Activated naive CD4-positive, alpha-beta T cell treated with Interleukin-2 at 50 U/mL for 16 hours (primary cell): ENCODE measurements at regions not wholly inside any gene's neighbourhood (a gene's known extent, or its start where the extent isn't known, plus 50 kb on each side); places are given as distances from the start of the nearest gene placed in this dataset.
"Not testable (repeated sequence)": the region's sequence is repeated elsewhere in the genome, so short reads cannot be mapped to it uniquely, and the experiment has no call there.

Experiments used
- DNase-seq: peaks from one replicate; pipeline ENCODE4 v3.0.0-alpha.2; 2020

DNA sequence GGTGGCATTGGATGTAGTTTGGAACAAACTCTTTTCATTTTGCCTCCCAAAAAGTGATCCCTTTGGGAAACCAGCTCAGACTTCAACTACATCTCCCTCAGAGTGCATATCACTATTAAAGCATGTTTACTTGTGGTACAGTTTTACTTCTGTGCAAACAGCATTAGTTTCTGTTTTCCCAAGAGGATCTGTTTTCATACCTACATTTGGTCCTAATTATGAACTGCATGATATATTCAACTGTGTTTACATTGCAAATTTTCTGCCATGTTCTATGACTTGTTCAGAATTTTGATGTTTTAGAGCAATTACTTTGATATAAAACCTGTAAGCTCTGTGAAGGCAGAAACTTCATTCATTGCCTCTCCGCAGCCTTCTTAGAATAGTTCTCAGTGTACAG is 681.5 kb upstream of the ACO1 start:
- DNase-seq = no peak

DNA sequence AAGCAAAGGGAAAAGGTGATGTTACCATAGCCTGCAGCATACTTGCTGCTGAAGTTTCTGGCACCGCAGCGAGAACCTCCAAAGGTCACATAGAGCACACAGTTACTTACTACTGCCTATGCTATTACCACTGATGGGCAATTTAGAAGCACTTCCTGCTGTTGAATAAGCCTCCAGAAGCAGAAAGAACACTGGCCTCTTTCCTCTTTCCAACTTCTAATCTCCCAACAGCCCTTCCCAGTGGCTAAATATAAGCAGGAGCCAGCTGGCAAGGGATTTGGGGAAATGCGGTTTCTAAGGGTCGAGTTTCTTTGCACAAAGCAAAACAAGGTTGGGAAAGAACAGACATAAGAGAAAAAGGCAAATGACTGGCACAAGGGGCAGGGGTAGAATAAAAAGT is 669.2 kb upstream of the ACO1 start:
- no peak for DNase-seq

DNA sequence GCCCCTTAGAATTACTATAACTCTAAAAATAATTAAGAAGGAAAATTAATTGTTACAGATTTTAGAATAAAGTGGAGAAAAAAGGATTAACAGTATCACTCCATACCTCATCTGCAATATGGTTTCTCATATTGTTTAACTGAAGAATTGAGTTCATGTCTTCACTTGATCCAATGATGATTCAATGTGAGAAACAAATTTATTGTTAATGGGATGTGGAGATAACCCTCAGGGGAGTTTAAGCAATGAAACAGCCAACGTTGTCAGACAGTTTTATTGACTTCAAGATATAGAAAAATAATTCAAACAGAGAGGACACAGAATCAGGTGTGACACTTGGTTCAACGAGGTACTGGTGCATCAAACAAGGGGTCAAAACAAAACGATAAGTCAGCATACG is 665.2 kb upstream of the ACO1 start:
- no peak for DNase-seq

DNA sequence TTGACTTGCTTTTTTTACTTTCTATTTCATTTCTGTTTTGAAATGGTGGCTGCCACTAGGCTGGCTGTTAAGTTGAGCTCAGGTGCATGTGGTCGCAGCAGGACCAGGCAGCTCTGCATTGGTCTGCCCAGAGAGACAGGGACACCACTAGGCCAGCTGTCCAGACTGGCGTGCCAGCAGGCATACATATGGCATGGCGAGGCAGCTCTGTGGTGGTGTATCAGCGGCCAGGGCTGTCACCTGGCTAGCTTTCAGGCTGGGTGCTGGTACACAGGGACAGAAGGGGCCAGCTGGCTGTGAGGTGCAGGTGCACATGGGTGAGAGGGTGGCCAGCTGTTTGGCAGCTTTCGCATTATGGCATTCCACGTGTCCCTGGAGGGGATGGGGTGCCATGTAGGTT is 654.0 kb upstream of the ACO1 start:
- DNase-seq = no peak

DNA sequence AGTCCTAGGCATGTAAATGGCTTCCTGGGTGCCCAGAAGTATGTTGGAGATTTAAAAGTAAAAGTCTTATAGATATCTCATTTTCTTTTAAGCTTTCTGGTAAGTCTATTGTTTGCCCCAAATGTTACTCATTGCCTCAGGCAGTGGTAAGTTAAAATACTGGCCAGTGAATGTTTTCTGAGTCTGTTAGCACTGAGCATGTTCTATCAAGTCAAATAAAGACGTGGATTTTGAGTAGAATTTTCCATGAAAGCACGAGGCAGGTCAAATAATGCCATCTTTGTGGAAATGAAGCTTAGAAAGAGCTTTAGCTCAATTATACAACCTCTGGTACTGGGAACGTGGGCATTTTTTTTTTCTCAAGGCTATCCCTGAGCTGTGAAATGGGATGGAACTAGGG is 651.3 kb upstream of the ACO1 start:
- no peak for DNase-seq

DNA sequence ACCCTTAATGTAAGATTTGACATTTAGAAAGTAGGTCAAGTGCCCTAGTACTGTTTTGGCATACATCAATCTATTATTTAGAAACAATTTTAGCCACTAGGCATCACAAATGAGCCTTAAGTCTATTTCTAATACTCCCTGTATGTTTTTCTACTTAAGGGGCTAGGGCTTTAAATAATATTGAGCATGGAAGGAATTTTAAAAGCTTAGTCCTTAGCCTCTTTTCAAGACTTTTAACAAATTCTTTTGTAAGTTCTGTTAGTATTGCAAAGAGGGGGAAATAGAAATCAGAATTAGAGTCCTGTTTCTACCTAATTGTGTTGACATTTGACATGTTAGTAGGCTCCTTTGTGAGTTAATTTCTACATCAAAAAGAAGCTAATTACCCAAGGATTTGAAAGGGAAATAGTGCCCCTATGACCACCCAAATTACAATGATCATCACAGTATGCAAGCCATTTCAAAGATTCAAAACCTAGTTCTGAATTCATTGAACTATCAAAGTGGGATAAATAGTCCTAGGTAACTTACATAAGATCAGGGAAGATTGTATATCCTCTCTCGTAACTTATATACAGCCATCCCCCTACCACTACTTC is 647.8 kb upstream of the ACO1 start:
- no peak for DNase-seq

DNA sequence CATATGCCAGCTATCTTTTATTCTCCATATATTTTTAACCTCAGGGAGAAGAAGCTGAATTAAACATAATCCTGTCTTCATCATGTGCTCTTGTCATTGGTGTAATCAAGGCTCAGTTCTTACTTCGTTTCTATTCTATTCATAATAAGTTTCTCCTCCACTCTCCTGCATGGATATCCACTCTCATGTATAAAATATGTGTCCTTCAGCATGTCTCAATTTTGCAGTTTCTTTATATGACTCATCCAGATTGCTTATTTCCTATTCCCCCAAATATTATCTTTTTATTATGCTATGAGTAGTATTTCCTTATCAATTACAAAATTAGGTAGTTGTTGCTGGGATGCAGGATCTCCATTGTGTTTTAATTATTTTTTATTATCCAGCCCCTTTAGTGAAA is 643.7 kb upstream of the ACO1 start:
- DNase-seq = no peak

DNA sequence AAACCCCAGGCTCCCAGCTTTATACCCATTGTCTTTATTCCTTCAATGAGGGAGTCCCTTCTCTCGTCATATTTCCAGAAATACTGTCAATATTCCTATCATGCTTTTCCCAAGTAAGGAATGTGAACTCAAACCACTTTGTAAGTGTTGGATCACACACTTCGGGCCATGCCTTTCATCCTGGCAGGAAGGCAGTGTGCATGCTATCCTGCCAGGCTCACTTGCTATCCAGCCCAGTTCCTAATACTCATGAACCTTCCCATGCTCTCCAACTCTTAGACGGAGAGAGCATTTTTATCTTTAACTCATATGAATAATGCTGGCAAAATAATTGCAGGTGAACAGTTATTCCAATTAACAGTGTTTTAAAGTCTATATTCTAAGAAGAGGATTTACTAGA is 639.9 kb upstream of the ACO1 start:
- no peak for DNase-seq

DNA sequence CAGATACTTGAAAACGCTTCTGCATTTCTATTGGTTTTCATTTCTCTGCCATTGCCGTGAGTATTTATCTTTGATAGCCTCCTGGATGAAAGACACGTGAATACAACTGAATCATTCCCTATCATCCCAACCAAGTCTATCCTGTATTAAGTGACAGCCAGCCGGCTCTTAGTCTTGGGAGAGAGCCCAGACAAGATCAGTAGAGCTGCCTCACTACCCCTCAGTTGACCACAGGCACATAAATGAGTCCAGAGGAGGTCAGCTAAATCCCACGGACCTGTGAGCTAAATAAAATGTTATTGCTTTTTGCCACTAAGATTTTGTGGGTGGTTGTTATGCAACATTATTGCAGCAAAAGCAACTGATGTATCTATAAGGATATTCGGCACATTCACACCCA is 639.0 kb upstream of the ACO1 start:
- no peak for DNase-seq

DNA sequence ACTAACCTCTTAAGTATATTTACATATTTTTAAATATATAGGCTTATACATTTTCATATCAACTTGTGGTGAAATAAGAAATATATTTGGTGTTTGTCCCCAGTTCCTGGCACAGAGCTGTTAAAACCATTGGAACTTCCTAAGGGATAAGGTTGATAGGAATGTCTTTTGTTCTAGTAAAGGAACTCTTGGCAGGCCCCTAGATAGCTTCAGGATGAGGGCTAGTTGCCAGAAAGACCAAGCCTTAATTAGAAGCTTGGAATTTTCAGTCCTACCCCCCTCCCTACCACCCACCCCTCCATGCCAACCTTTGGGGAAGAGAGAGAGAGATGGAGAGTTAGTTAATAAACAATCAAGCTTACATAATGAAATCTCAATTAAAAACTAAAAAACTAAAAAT is 638.6 kb upstream of the ACO1 start:
- DNase-seq = no peak

DNA sequence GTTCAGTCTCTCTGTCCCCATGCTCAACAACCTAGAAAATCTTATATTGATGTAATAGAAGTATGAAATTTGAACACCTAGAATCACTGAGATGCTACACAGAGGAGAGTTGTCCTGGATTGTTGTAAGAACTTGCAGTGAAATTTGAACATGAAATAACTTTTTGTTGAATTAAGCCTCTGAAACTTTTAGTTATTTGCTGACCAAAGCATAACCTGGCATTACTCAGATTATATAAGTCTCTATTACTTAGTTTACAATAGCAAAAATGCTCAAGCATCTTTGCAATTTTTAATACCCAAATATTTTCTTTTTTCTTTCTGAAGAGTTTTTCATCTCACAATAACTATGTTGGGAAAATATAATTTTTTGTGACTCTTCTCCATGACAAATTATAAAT is 630.7 kb upstream of the ACO1 start:
- no peak for DNase-seq

DNA sequence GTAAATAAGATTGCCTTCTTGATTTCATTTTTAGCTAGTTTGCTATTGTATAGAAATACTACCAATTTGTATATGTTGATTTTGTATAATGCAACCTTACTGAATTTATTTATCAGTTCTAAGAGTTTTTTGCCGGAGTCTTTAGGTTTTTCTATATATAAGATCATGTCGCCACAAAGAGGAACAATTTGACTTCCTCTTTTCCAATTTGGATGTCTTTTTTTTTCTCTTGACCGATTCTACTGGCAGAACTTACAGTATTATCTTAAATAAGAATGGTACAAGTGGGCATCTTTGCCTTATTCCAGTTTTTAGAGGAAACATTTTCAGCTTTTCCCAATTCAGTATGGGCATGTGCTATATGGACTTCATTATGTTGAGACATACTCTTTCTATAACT is 624.7 kb upstream of the ACO1 start:
- no peak for DNase-seq

DNA sequence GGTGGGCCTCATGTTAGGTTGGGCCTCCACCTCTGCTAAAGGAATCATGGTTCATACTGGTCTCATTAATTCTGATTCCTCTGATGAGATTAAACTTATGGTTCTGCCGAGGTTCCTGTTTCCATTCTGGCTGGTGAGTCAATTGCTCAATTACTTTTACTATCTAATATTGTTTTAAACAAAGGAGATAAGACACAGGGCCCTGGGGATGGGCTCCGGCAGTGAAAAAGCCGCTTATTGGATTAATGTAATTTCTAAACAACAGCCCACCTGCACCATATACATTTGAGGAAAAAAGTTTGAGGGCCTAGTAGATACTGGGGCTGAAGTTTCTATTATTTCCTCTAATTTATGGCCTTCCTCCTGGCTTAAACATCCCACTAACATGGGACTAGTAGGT is 610.4 kb upstream of the ACO1 start:
- not testable (repeated sequence) for DNase-seq

DNA sequence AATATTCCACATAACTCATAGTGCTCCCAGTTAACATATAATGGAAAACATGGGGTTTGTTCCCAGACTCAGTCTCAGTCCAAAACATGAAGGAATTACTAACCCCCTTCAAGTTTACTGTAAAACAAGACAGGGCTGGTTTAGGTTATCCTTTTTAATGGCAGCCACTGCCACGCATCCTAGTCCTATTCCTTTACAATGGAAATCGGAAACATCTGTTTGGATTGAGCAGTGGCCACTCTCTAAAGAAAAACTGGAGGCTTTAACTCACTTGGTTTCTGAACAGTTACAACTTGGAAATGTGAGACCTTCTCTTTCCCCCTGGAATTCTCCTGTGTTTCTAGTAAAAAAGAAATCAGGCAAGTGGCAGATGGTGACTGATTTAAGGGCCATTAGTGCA is 609.9 kb upstream of the ACO1 start:
- no peak for DNase-seq

DNA sequence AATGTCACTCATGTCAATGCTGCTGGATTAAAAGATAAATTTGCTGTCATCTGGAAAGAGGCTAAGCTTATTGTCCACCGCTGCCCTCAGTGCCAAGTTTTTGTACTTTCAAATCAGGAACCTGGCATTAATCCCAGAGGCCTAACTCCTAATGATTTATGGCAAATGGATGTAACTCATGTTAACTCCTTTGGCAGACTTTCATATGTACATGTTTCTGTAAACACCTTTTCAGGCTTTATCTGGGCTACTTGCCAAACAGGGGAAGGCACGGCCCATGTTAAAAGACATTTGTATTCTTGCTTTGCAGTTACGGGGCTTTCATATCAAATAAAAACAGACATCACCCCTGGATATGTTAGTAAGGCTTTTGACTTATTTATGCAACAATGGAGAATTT is 608.0 kb upstream of the ACO1 start:
- DNase-seq = no peak

DNA sequence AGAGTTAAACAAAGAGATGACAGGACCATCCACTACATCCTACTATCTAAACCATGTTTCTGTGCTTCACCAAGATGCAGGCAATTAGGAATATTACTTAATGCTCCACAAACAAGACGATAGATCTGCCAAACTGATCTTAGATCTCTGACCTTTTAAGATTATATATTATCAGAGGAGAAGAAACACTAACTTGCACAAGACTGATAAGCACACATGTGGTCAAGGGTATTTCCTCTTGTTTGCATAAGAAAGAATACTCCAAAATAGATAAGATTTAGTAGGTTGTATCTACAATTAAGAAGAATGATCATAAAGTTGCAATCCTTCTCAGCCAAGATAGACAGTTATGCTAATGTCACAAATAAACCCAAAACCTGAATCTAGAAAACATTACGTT is 601.0 kb upstream of the ACO1 start:
- no peak for DNase-seq

DNA sequence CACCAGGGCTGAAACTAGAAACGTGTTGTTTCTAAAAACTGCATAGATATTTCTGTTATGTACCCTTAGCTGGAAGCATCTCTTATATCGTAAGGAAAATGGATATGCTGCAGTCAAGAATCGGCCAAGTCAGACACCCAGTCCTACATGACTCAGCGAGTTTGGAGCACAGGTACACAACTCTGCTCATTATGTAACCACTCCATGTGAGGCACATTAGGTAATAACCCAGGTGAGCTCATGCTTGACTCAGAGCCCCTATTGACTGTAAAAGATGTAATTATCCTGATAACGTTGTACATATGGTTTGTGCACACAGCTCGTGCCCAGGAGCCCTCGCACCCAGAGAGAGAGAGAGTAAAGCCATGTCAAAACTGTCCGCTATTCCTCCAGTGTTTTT is 593.7 kb upstream of the ACO1 start:
- DNase-seq = no peak

DNA sequence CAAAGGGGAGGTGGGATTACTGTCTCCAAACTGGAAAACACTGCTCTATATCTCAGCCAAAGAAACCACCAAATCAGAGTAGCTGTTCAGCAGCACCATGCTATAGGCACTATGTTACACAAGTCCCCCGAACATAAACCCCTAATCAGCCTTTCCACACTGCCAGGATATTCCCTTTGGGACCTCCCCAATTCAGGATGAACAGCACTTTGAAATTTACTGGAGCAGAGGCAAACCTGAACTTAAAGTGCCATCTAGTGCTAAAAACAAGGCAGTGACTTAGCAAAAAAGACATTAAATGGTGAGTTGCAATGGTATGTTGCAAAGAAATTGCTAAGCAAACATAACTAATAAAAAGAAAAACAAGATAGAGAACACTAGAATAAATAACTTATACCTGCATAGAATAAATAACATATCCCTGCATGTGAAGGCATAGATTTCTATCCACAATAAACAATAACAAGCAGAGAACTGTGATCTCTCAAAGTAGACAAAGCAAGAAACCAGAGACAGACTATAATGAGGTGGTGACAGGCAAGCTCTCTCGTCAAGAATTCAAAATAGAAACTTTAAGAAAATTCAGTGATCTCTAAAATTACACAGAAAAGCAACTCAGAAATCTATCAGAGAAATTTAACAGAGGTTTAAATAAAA is 584.4 kb upstream of the ACO1 start:
- no peak for DNase-seq

DNA sequence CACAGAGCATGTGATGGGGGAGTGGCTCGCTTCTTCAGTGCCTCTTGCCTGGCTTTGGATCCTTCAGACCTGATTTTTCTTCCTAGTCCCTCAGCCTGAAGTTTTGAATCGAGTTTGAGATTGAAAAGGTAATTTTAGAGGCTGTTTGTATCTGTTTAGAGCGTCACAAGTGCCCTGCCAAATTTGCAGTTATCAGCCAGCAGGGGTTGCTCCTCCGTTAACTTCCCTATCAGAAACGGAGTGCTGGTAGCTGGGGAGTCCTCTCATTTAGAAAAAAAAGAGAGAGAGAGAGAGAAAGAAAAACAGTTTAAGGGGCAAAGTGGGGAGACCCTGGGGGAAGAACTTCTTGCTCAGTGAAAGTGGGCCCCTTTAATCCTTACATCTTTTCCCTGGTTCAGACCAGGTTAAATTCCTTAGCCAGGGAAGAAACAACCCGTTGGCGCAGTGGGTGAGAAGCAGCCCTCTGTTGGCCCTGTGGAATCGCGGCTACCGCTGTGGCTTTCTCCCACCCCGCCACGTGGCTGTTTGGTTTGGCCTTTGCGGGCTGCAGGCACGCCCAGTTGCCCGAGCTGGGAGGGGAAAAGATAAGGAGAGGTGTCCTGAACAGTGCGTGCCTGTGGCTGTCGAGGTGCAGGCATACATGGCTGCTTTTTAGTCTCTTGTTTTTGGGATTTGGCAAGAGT is 576.7 kb upstream of the ACO1 start:
- DNase-seq = no peak

DNA sequence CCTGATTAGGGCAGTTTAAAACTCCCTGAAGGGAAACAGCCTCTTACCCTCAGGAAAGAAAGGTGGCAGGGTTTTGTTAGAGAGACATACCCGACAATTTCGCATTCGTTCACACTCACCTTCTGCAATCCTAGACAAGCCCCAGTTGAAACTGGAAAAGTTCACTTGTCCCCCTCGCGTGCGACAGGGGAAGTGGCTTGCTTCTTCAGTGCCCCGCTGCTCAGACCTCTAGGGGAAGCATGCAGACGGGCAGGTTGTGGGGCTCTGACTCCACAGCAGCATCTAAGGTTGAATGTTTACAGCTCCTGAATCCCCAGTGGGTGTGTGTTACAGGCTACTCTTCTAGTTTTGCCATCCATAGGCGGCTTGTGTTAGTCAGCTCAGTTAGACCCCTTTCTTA is 575.7 kb upstream of the ACO1 start:
- DNase-seq = no peak

DNA sequence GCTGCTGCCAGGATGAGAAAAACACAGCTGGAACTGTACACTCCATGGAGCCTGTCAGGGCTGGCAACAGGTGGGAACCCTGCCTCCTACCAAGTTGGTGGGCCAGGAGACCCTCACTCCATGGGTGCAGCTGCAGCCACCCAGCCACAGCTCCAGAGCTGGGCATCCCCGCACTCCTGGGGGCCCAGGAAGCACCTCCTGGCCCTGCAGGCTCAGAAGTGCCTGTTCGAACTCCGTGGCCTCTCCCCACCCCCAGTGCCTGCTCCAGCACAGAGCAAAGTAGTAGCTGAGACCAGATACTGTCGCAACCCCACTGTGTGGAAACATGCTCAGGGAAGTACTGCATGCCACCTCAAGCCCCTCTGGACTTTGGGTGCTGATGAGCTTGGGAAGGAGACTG is 564.0 kb upstream of the ACO1 start:
- DNase-seq = no peak

DNA sequence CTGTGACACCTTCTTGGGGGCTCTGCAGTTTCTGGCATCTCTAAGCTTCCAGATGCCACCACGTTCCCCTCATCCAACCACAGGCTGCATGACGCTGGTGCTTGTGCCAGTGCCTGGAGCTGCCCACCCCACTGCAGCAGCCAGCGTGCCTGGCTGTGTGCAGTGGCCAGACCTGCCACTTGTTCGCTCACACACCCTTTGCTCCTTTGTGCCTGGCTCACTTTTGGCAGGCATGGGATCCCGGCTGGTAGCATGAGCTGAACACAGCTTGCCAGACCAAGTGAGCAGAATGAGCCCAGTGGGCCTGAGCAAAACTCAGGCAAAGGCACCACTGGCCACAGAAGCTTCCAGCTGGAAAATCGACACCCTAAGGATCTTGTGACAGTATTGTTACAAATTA is 562.9 kb upstream of the ACO1 start:
- DNase-seq = no peak

DNA sequence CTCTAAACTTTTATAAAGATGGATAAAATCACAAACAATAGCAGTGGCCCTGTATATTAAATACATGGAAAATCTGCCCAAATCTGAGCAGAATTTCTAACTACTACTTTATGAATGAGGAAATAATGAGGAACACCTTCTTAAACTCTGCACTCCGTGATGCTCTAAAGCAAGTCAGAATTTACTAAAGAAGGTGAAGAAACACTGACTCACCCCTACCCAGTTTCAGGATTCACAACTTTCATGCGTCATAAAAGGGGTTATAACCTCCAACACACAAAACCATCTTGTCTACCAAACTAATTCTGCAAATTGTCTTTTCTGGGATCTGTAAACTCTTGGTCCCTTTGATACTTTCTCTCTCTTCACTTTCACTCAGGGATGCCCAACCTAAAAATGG is 561.1 kb upstream of the ACO1 start:
- DNase-seq = no peak

DNA sequence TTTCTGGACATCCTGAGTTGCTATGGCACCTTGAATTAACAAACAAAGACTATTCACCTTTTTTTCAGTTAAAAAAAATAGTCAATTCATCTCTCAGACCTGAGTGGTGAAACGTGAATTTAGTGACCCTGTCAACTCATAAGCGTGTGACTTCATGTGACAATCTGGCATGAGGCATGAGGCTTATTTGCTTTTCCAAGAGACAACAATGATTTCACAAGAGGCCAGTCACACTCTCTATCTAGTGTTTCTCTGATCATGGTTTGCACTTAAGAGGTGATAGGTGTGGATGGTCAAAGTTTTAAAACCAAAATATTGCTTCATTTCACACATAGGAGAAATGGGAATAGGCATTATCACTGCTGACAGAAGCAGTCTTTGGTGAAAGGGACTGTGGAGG is 559.6 kb upstream of the ACO1 start:
- DNase-seq = no peak

DNA sequence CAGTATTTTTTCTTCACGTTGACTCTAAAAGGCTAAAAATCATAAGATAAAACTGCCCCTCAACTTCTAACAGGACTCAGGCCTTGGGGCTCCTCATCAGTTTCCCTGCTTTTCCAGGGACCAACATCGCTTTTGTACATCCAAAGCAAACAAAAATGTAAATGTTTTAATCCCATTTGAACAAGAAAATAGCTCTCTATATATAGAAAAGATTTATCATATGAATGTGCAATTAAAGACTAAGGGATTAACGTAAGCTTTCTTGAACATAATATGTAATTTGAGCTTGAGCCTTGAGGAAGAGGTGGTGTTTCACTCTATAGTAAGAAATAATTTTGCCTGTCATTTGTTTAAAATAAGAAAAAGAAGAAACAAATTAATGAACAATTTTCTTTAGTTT is 547.2 kb upstream of the ACO1 start:
- DNase-seq = no peak
